Left lung (tissue), 4 donors: ENCODE measurements at regions not wholly inside any gene's neighbourhood (a gene's known extent, or its start where the extent isn't known, plus 50 kb on each side); places are given as distances from the start of the nearest gene placed in this dataset.

Experiments used
- ATAC-seq: fragments of 200-7000 bp; cut with Tn5 transposase; one replicate; pipeline ENCODE4 v1.9.1; 2020; ENCODE audit warnings: moderate library complexity
- DNase-seq, 4 donors: peaks; one replicate each; pipeline ENCODE4 v3.0.0-alpha.2; 2013 to 2020
- H3K27ac ChIP-seq, 2 donors: fragments of 200-600 bp; sonication (generic) in 1 of 2; one replicate each; pipeline versions ENCODE4 v1.5.0 to v1.8.0; 2020 to 2021
- H3K27me3 ChIP-seq, 2 donors: fragments of 200-600 bp; sonication (generic) in 1 of 2; one replicate each; pipeline versions ENCODE4 v1.5.0 to v1.8.0; 2020 to 2021
- H3K36me3 ChIP-seq, 2 donors: fragments of 200-600 bp; sonication (generic) in 1 of 2; one replicate each; pipeline versions ENCODE4 v1.5.0 to v1.8.0; 2020 to 2021
- H3K4me1 ChIP-seq, 2 donors: fragments of 200-600 bp; one replicate each; pipeline ENCODE4 v1.8.0; 2021
- H3K4me3 ChIP-seq, 2 donors: fragments of 200-600 bp; sonication (generic) in 1 of 2; one replicate each; pipeline versions ENCODE4 v1.5.0 to v1.8.0; 2020 to 2021; ENCODE audit warnings: mild to moderate bottlenecking in 1 of 2
- H3K9me3 ChIP-seq, 2 donors: fragments of 200-600 bp; sonication (generic) in 1 of 2; one replicate each; pipeline versions ENCODE4 v1.5.0 to v1.8.0; 2020 to 2021
- CTCF ChIP-seq, 2 donors: fragments of 200-600 bp; sonication (generic) in 1 of 2; IDR thresholded peaks; one replicate each; pipeline versions ENCODE4 v1.5.0 to v1.8.0; 2021; ENCODE audit warnings: antibody characterized with exemption in 2 of 2
- intact Hi-C, 2 donors: fragments of 100-400 bp; cut with DNase I; formaldehyde crosslinking; loops; one replicate each; pipeline versions ENCODE4 v1.11.2 to v1.14.2; 2022
- donor health status: DM: no; HTN: yes; CAD: no.
- donor health status: DM: no; HTN: no; CAD: no.

GRCh38 chr1:233435622-233436021 is 108.1 kb downstream of the MAP3K21 start:
- no peaks in the 10 kb centered on the region for H3K4me1 ChIP-seq
- intact Hi-C loops, result no loop called here
- TF ChIP-seq CTCF (IDR thresholded peaks at IDR 0.05), result no peak
- no peak for ATAC-seq
- no peak overlapping the region for H3K27ac ChIP-seq
- no peak for DNase-seq
- H3K9me3 ChIP-seq, result no peaks in the 10 kb centered on the region
- H3K4me3 ChIP-seq, result no peak overlapping the region
- no peaks in the 10 kb centered on the region for H3K36me3 ChIP-seq
- peaks cover 0 to 15% of the 10 kb centered on the region in 2 donors for H3K27me3 ChIP-seq

- Histone ChIP-seq H3K9me3 (no peaks in the 10 kb centered on the region), H3K27ac (no peak overlapping the region), H3K4me3 (no peak overlapping the region), H3K4me1 (no peaks in the 10 kb centered on the region), H3K27me3 (peaks cover 0 to 15% of the 10 kb centered on the region in 2 donors), H3K36me3 (no peaks in the 10 kb centered on the region)
- TF ChIP-seq CTCF (IDR thresholded peaks at IDR 0.05), result no peak
- no peak for DNase-seq
- intact Hi-C loops, result loop anchor here in 1 of 2 donors (5.0 kb wide), 1 partner anchor 353 kb away; no protein-coding TSS in a partner anchor
- ATAC-seq, result no peak
Measured at GRCh38 chr1:233439721-233440120, 112.2 kb downstream of the MAP3K21 start.

GRCh38 chr1:233440951-233441401 is 113.5 kb downstream of the MAP3K21 start:
- ATAC-seq (peak; percentile 92), DNase-seq (peak in 2 of 4 donors; percentile 51 to 65)
- Histone ChIP-seq H3K9me3 (no peaks in the 10 kb centered on the region), H3K27ac (no peak overlapping the region), H3K36me3 (no peaks in the 10 kb centered on the region), H3K27me3 (peaks cover 0 to 15% of the 10 kb centered on the region in 2 donors), H3K4me1 (no peaks in the 10 kb centered on the region), H3K4me3 (no peak overlapping the region)
- intact Hi-C loops, result loop anchor here in 1 of 2 donors (5.0 kb wide), 1 partner anchor 351 kb away; no protein-coding TSS in a partner anchor
- peak; percentile 42 to 43 for TF ChIP-seq CTCF (IDR thresholded peaks at IDR 0.05)

- intact Hi-C loops, result loop anchor here in 1 of 2 donors (5.0 kb wide), 1 partner anchor 350 kb away; no protein-coding TSS in a partner anchor
- DNase-seq, result no peak
- no peak for TF ChIP-seq CTCF (IDR thresholded peaks at IDR 0.05)
- Histone ChIP-seq H3K4me1 (no peaks in the 10 kb centered on the region), H3K9me3 (no peaks in the 10 kb centered on the region), H3K4me3 (no peak overlapping the region), H3K27ac (no peak overlapping the region), H3K36me3 (no peaks in the 10 kb centered on the region), H3K27me3 (peaks cover 0 to 15% of the 10 kb centered on the region in 2 donors)
- ATAC-seq, result no peak
Measured at GRCh38 chr1:233442026-233442780, 114.7 kb downstream of the MAP3K21 start.

- Histone ChIP-seq H3K27ac (no peak overlapping the region), H3K27me3 (peaks cover 0 to 15% of the 10 kb centered on the region in 2 donors), H3K4me3 (no peak overlapping the region), H3K36me3 (no peaks in the 10 kb centered on the region), H3K9me3 (no peaks in the 10 kb centered on the region), H3K4me1 (no peaks in the 10 kb centered on the region)
- intact Hi-C loops, result loop anchor here in 1 of 2 donors (5.0 kb wide), 1 partner anchor 349 kb away; no protein-coding TSS in a partner anchor
- no peak for TF ChIP-seq CTCF (IDR thresholded peaks at IDR 0.05)
- ATAC-seq, result peak; percentile 41
- DNase-seq, result no peak
Measured at GRCh38 chr1:233443040-233443760, 115.7 kb downstream of the MAP3K21 start.
